Cerebellar nuclear complex (tissue), 1 donor: ENCODE measurements at regions not wholly inside any gene's neighbourhood (a gene's known extent, or its start where the extent isn't known, plus 50 kb on each side); places are given as distances from the start of the nearest gene placed in this dataset.

Experiments
- DNase-seq, 2 experiments: peaks; one replicate each; lab custom pipeline; 2025; lab: John Stamatoyannopoulos, UW

- DNase-seq = no peak
Observed at GRCh38 chr1:181390410-181391077, 92.8 kb upstream of the CACNA1E start.

- DNase-seq = no peak
Observed at GRCh38 chr1:181391301-181391900, 91.9 kb upstream of the CACNA1E start.

- DNase-seq = no peak
Observed at GRCh38 chr1:181392133-181392532, 91.2 kb upstream of the CACNA1E start.

- DNase-seq = no peak
Observed at GRCh38 chr1:181392613-181393220, 90.6 kb upstream of the CACNA1E start.

GRCh38 chr1:181394766-181395165 is 88.6 kb upstream of the CACNA1E start:
- DNase-seq = no peak

- no peak for DNase-seq
Observed at GRCh38 chr1:181396171-181396670, 87.1 kb upstream of the CACNA1E start.

- DNase-seq = no peak
Observed at GRCh38 chr1:181396811-181397210, 86.5 kb upstream of the CACNA1E start.

GRCh38 chr1:181397845-181398244 is 85.5 kb upstream of the CACNA1E start:
- DNase-seq = no peak

GRCh38 chr1:181398544-181398943 is 84.8 kb upstream of the CACNA1E start:
- no peak for DNase-seq

- no peak for DNase-seq
Observed at GRCh38 chr1:181405584-181405983, 77.7 kb upstream of the CACNA1E start.

GRCh38 chr1:181406989-181407388 is 76.3 kb upstream of the CACNA1E start:
- DNase-seq = no peak

GRCh38 chr1:181409981-181410380 is 73.3 kb upstream of the CACNA1E start:
- no peak for DNase-seq

- no peak for DNase-seq
Observed at GRCh38 chr1:181412746-181413145, 70.6 kb upstream of the CACNA1E start.

GRCh38 chr1:181413195-181413815 is 70.0 kb upstream of the CACNA1E start:
- no peak for DNase-seq

GRCh38 chr1:181413836-181414235 is 69.5 kb upstream of the CACNA1E start:
- peak in 1 of 2 experiments; percentile 5 for DNase-seq

GRCh38 chr1:181416268-181416860 is 67.0 kb upstream of the CACNA1E start:
- DNase-seq = no peak

GRCh38 chr1:181417915-181418314 is 65.4 kb upstream of the CACNA1E start:
- DNase-seq = no peak

- peak; percentile 7 to 12 for DNase-seq
Observed at GRCh38 chr1:181423301-181423918, 59.9 kb upstream of the CACNA1E start.

GRCh38 chr1:181424786-181425403 is 58.4 kb upstream of the CACNA1E start:
- DNase-seq = peak in 1 of 2 experiments; percentile 36

GRCh38 chr1:181425566-181425965 is 57.8 kb upstream of the CACNA1E start:
- DNase-seq = no peak

- DNase-seq = no peak
Observed at GRCh38 chr1:181429462-181429861, 53.9 kb upstream of the CACNA1E start.
